ENCODE measurements at regions not wholly inside any gene's neighbourhood (a gene's known extent, or its start where the extent isn't known, plus 50 kb on each side); places are given as distances from the start of the nearest gene placed in this dataset.
A peak's percentile ranks its signal among the peaks of the same experiment; 100 is the strongest.
"Not testable (repeated sequence)": the region's sequence is repeated elsewhere in the genome, so short reads cannot be mapped to it uniquely, and the experiment has no call there.

GRCh38 chr5:15002173-15002572 is 130.6 kb upstream of the ANKH start:
- H3K4me3 ChIP-seq (ENCODE audit: low read length), result no peak overlapping the region
- no peak for DNase-seq (ENCODE audit: low read depth)
- no peak for TF ChIP-seq CTCF (conservative IDR thresholded peaks at IDR 0.05; ENCODE audit: low read length)

- H3K4me3 ChIP-seq (ENCODE audit: low read length), result no peak overlapping the region
- TF ChIP-seq CTCF (conservative IDR thresholded peaks at IDR 0.05; ENCODE audit: low read length), result no peak
- no peak for DNase-seq (ENCODE audit: low read depth)
Measured at GRCh38 chr5:15001517-15001916, 129.9 kb upstream of the ANKH start.

DNA sequence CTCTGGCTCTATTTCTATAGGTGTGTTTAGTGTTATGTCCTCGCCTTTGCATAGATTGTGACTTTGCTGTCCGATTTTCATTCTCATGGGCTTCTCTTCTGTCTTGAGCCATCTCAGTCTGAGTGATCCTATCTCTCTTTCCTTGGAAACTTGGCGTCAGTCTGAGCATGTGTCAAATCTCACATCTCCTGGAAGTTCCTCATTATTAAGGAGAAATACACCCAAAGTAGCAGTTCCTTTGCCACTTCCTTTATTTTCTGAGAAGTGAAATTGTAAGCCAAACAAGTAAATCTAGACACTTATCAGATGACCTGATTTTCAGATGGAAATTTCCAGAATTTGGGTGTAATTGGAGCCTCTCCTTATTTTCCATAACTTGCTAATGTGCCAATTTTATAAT is 126.9 kb upstream of the ANKH start:
- no peak overlapping the region for H3K4me3 ChIP-seq (ENCODE audit: low read length)
- TF ChIP-seq CTCF (conservative IDR thresholded peaks at IDR 0.05; ENCODE audit: low read length), result no peak
- DNase-seq (ENCODE audit: low read depth), result no peak

- H3K4me3 ChIP-seq (ENCODE audit: low read length), result no peak overlapping the region
- TF ChIP-seq CTCF (conservative IDR thresholded peaks at IDR 0.05; ENCODE audit: low read length), result no peak
- DNase-seq (ENCODE audit: low read depth), result no peak
Measured at GRCh38 chr5:14996997-14997396, 125.4 kb upstream of the ANKH start.

DNA sequence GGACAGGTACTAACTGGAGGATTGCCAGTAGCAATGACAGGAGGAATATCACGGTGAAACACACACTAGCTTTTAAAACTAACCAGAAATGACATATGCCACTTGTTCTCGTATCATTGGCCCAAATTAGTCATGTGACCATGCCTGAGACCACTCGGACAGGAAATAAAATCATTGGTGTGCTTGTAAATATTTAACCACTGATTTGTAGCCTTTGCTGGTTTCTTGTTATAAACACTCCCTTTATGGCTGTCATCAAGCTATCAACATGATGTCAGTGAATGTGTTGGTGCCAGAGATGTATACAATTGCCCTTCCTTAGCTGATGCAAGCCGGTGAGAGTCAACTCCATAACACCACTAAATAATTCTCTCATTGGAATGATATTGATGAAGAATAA is 123.7 kb upstream of the ANKH start:
- H3K4me3 ChIP-seq (ENCODE audit: low read length), result no peak overlapping the region
- DNase-seq (ENCODE audit: low read depth), result no peak
- TF ChIP-seq CTCF (conservative IDR thresholded peaks at IDR 0.05; ENCODE audit: low read length), result no peak

- not testable (repeated sequence) for H3K4me3 ChIP-seq (ENCODE audit: low read length); DNase-seq (ENCODE audit: low read depth)
Measured at GRCh38 chr5:14993459-14994133, 122.0 kb upstream of the ANKH start.

DNA sequence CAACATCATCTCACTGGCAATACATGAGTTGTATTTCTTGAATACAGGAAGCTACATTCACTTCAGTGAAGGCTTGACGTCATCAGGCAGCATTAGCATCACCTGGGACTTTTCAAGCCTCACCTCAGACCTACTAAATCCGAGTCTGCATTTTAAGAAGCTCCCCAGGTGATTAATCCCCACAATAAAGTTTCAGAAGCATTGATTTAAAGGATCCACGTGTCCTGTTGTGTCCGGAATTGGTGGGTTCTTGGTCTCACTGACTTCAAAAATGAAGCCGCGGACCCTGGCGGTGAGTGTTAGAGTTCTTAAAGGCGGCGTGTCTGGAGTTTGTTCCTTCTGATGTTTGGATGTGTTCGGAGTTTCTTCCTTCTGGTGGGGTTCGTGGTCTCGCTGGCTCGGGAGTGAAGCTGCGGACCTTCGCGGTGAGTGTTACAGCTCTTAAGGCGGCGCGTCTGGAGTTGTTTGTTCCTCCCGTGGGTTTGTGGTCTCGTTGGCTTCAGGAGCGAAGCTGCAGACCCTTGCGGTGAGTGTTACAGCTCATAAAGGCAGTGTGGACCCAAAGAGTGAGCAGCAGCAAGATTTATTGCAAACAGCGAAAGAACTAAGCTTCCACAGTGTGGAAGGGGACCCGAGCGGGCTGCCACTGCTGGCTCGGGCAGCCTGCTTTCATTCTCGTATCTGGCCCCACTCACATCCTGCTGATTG is 121.3 kb upstream of the ANKH start:
- not testable (repeated sequence) for DNase-seq (ENCODE audit: low read depth)
- H3K4me3 ChIP-seq (ENCODE audit: low read length), result peak overlapping the region; percentile 20

DNA sequence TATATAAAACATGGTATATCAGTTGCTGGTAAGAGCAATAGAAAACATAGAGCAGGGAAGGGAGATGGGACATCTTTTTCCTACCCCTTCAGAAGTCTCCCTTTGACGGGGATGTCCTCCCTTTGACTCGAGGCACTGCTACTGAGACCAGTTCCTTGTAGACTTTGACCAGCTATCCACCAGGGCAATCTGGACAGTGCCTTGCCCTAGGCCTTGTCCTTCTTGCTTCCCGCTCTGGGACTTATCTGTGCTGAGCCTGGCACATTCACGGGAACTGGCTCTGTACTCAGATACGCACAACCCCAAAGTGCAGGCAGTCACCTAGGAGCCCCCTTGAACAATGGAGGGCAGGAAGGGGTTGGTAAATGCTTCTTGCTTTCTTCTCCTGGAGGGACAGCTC is 116.6 kb upstream of the ANKH start:
- no peak for TF ChIP-seq CTCF (conservative IDR thresholded peaks at IDR 0.05; ENCODE audit: low read length)
- H3K4me3 ChIP-seq (ENCODE audit: low read length), result no peak overlapping the region
- no peak for DNase-seq (ENCODE audit: low read depth)

Data from AG10803 (cell line).